Hematopoietic multipotent progenitor cell (in vitro differentiated cells): ENCODE measurements at regions not wholly inside any gene's neighbourhood (a gene's known extent, or its start where the extent isn't known, plus 50 kb on each side); places are given as distances from the start of the nearest gene placed in this dataset.

Experiments used
- DNase-seq, 3 donors: peaks; one replicate each; pipeline ENCODE4 v3.0.0-alpha.2; 2011 to 2015; ENCODE audit warnings: low read depth in 2 of 3, low spot score in 2 of 3

DNA sequence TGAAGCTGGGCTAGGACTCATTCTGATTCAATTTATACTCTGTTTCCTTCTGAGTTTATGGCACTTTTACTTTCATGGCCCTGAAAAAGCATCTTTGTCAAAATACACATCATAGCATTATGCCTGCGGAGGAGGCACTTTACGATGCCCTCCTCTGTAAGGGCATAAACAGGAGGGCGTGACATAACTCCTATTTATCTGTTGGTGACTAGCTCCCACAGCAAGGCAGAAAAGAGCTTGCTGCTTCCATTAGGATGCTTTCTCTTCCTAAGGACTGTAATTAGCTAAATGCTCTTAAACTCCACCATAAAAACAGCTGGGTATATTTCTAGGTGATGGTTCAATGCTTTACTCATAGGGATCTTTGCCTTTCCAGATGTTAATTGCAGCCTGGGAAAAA lies 315.2 kb upstream of the GHITM start:
- no peak for DNase-seq

DNA sequence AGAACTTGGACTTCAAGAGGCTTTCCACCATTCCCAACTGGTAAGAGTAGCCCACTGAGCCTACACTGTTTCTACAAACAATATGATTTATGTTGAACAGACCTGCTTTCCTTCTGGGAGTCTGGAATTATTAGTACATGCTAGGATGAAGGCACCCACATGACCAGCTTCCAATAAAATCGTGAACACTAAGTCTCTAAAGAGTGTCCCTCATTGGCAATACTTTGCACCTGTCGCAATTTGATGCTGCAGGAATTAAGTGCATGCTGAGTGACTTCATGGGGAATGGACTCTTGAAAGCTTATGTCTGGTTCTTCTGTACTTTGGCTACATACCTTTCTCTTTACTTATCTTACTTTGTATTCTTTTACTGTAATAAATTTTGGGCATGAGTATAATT lies 305.2 kb upstream of the GHITM start:
- DNase-seq, result no peak

DNA sequence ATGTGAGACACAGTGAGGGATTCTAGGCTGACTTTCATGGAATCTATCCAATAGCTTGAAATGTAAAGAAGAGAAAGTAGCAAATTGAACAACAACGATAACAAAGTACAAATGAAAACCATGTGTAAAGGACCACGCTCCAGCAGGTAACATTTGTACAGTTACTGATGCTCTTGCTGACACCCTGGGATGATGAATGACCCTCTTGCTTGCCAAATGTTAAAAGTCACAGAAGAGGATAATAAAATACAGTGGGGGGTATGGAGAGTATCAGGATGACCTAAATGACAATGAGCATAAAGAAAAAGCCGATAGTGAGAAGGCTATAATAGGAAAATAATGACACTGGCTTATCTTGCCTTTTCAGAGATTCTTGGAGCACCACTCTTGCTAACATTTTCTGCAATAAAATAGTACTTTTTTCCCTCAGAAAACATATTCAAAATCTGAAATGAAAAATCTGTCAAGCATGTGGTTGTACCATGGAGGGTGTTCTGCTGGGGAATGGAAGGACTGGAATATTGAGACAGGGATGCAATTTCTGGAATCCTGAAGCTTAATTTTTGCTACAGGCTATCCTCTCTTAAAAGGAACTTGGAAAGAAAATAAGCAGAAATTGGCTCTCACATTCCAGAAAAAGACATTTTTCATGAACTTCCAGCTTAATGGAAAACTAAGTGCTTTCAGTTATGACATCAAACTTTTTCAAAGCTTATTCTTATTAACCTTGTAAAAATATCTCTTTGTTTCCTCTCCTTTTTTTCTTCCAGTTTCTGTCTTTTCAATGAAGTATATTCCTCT lies 303.2 kb upstream of the GHITM start:
- DNase-seq, result no peak

DNA sequence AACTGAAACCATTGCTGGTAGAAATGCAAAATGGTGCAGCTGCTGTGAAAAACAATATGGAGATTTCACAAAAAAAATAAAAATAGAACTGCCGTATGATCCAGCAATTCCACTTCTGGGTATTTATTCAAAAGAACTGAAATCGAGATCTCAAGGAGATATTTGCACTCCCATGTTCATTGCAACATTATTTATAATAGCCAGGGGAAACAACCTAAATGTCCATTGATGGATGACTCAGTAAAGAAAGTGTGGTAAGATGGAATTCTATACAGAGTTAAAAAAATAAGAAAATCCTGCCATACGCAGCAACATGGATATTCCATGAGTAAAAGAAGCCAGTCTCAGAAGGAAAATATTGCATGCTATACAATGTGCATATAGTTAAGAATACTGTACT lies 290.6 kb upstream of the GHITM start:
- DNase-seq, result no peak

DNA sequence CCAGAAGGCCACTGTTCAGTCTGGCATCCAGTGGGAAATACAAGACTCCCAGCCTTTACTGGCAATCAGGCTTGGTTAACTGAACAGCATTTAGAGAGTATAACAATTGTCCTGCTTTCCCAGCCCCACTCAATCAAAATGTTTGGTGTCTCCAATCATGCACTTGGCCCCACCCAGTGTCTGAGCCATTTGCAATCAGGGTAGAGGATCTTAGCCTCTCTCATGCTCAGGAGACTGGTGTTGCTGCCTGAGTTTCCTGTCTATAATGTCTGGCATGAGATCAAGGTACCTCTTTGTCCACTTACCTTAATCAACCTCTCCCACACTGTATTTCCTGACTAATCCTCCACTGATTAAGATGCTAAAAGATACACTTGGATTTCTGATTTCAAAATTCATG lies 290.2 kb upstream of the GHITM start:
- no peak for DNase-seq

DNA sequence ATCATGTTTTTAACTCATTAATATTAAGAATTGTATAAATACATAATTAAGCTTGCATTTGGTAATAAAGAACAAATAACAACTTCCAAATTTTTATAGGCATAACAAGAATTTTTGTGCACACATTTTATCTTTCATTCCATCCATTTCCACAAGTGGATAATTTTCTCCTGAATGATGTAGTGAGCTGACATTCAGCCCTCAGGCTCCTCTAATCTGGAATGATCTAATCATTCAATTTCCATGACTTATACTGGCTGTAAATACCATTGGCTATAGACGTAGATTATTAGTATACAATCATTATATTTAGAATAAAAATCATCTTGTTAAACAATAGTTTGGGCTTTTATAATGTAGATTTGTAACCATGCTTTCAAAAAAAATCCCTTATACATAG lies 287.2 kb upstream of the GHITM start:
- DNase-seq, result no peak

DNA sequence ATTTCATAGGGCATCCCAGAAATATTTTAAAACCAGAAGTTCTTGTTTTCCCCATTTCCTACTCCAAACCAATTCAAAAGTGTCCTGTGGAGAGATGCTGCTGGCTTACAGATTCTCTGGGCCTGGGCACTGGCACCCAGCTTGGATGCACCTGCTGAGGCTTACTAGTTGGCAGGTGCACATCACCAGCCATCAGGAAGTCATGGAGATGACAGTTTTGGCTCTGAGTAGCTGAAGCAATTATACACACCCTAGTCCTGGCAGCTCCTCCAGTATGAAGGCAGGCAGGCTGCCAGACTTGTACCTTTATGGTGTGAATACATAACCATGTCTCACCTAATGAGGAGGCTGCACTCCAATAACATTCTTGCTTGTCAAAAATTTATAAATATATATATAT lies 276.6 kb upstream of the GHITM start:
- no peak for DNase-seq

DNA sequence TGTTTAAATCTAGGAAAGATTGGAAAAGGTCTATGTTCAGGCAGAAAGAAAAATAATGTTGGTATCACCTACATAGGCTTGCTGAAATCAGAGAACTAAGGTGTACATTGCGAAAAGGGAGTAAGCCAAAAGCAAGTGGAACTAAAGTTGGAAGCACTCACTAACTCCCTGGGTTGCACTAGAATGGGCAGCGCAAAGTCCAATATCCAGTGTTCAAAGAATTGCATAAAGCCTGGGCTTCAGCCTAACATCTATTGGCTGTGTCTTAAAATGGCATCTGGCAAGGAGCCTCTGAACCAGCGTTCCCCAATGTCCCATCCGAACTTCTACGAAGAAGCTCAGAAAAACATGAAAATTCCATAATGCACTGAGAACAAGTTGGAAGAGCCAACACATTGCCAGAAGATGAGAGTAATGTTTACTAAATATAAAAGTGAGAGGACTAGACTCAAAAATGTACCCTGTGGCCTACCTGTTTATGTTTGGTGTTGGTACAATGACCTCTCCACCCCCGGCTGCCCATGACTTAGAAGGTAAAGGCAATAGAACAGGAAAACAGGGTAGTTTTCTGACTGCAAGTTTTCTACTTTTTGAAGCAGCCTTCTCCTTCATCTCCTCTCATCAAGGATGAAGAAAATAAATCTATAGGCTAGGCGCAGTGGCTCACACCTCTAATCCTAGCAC lies 275.9 kb upstream of the GHITM start:
- no peak for DNase-seq

DNA sequence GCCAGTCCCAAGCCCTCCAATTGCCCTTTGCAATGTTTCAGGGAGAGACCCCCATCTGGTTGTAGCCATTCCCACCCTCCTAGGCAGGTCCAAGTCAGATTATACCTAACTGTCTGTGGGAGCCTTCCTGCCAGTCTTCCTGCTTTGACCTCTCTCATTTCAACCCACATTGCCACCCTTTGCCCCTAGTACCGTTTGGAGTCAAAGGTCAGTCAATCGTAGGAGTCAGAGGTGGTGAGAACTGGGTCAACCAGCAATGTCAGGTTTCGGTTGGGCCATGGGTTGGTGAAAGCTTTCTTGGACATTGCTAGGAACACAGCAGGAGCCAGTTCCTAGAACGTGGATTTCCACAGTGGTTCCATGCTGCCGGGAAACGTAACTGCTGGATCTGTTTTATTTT lies 269.4 kb upstream of the GHITM start:
- DNase-seq, result no peak

DNA sequence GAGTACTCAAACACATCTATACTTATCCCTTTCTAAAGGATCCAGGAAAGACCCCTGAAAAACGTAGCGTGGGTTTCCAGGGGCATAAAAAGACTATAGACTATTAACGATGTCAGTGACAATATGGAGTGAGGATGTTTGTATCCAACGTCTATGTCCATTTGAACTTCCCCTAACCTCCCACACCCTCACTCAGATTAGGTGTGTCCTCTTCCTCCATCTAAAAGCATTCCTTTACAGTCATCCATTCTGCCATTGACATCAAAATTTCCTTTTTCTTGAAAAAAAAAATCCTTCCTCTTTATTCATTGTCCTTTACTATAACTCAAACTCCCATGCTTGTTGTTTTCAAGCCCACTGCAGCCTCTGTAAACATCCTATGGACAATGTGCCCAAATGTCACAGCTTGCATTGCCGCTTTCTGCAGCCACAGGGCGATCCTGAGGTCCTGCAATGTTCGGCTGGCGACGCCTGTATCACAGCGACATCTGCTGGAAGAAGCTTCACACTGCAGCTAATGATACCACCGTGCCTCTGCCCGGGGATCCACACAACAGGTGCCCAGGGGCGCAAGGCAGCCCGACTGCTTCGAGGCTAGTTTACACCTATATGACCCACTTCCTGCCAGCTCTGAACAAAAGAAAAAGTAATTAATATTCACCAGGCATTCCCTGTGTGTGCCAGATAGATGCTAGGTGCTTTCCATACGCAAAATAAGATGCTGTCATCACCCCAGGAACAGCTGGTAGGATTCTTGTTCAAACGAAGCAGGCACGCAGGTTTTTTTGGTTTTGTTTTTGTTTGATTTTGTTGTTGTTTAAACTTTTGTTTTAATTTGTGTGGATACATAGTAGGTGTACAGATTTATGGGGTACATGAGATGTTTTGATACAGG lies 267.9 kb upstream of the GHITM start:
- DNase-seq, result peak; percentile 4 to 73 (median 31)

DNA sequence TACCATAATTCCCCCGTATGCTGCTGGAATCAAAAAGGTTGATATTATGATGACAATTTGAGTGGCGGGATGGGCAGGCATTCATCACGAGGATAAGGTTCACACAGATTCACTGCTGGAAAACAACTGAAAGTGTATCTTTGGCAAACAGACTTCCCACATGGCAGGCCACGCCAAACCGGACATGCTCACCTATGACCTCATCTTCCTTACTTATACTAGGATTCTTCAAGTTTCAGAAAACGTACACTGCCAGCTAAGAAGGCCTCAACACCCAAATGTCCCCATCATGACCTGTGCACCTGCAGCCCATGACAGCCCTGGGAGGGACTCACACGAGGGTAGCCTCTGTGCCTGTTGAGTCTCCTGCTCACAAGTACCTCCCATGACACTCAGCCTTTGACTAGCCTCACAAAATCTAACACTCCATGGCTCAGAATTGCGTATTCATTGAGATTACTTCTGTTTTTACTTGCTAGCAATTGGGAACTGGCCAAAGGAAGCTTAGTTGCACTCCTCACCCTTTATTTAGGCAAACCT lies 259.0 kb upstream of the GHITM start:
- no peak for DNase-seq

DNA sequence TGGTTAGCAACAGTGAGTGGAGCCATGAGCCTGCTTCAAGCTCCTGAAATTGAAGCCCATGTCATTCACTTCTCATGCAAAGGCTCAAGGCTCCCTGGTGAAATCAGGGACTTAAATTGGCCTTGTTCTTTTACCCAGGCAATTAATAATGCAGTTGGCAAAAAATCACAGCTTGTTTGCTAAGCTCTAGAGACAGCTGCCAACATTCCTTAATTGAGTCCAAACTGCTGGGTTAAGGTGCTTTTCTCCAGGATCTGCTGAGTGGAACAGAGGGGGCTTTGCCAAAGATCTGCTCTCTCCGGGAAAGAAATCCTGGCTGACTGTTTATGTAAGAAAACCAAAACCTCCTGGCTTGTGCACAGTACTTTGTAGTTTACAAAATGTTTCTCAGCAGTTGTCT lies 257.6 kb upstream of the GHITM start:
- DNase-seq, result no peak

DNA sequence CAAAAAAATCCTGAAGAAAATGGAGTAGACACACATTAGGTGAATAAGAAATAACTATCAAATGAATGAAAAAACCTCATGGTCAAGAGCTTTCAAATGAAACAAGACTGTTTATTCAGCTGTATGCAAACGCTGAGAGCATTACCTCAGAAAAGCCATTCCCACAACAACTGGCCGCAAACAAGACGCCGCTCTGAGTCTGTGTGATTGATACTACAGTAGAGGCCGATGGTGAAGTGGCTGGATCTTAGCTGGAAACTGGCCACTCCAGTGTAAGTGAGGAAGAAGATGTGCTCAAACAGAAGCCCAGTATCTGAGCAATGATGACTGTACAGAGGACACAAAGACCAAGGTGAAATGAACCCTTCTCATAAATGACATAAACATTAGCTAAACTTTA lies 252.4 kb upstream of the GHITM start:
- no peak for DNase-seq

DNA sequence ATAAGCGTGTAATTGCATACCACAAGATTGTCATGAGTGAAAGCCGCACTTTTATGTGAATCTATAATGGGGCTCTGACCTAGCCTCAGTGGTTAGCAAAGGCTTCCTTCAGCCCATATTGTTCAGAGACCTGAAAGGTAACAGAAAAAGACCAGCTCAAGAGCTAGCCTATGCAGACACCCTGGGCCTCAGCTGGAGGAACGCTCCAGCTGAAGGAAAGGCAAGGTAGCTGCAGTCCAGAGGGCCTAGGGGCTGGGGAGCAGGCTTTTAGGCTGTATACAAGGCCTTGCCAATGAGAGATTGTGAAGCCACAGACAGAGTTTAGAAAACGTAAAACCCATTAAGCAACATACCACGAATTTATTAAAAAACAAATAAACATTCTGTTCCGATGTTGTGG lies 246.6 kb upstream of the GHITM start:
- DNase-seq, result no peak

DNA sequence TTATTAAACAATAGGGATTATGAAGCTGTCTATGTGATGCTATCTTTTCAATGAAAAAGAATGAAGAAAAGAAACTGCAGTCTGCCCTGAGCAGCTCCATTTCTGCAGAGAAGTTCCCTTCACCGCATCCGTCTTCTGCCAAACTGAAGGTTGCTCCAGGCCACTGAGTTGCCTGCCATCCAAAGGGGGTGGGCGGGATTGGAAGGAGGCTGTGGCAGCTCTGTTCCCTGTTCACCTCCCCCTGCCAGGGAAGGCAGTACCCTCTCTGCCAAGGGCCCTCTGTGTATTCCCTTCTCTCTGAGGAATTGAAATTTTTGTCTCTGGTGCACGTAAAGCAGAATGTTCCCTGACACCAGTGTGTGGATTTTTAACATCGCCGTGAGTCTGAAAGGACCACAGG lies 243.1 kb upstream of the GHITM start:
- DNase-seq, result no peak

DNA sequence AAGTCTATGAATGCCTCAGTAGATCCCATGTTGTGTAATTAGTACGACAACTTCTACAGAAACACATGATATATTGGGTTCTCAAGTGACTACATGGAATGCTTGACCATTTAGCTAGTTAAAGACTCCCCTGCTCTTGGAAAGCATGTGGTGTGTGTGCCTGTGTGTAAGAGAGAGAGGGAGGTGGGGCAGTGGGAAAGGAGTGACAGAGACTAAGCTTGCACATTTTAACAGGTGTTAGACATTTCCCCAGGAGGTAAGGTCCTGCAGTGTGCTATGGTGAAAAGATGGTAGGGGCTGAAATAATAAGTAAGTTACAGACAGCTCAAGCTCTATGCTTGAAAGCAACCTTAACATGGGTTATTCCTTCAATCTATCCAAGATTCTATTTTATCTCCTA lies 241.7 kb upstream of the GHITM start:
- no peak for DNase-seq

DNA sequence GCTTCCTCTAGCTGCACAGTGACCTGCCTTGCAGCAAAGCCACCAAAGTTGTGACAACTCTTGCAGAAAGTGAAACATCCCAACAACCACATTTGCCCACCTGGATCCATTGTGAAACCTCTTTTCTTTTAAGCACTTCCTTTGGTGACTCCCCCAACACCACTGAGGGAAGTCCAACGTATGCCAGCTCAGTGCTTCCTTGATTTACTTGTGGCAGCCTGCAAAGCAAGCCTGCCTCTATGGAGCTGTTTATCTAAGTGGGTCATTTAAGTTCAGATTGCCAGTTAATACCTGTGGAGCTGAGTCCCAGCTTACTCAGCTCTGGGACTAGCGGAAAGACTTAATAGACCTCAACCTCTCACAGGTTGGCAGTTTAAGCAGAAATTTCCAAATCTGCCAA lies 230.8 kb upstream of the GHITM start:
- DNase-seq, result no peak

DNA sequence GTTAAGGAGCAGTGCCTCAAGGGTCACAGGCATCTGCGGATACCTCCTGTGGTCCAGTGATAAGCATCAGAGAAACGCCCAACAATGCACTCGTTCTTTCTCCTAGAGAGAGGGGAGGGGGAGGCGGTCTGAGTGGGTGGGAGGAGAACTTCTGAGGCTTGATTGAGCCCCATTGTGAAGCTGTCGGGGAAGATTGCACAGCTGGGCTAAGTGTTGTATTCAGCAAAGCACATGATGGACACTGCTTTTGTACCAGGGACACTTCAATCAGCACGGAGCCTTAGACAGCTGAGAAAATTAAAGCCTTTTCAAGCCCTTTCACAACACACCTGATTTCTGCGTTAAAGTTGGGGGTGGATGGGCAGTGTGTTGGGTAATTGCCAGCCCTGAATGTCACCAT lies 230.3 kb upstream of the GHITM start:
- no peak for DNase-seq

DNA sequence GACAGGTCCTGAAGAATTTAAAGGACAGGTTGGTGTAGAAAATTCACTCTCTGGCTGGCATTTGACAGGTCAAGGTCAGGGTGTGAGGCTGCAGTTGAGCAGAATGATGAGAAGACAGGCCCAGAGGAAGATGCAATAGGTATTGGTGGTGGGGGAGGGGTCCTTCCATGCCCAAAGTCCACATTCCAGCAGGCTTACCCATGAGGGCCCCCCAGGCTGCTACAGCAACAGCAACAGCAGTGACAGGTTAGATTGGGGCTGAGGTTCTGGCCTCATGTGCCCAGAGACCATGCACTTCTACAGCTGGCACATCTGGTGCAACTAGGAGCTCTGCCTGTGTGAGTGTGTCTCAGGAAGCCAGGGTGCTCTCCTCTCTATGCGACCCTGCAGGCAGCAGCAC lies 223.5 kb upstream of the GHITM start:
- no peak for DNase-seq

DNA sequence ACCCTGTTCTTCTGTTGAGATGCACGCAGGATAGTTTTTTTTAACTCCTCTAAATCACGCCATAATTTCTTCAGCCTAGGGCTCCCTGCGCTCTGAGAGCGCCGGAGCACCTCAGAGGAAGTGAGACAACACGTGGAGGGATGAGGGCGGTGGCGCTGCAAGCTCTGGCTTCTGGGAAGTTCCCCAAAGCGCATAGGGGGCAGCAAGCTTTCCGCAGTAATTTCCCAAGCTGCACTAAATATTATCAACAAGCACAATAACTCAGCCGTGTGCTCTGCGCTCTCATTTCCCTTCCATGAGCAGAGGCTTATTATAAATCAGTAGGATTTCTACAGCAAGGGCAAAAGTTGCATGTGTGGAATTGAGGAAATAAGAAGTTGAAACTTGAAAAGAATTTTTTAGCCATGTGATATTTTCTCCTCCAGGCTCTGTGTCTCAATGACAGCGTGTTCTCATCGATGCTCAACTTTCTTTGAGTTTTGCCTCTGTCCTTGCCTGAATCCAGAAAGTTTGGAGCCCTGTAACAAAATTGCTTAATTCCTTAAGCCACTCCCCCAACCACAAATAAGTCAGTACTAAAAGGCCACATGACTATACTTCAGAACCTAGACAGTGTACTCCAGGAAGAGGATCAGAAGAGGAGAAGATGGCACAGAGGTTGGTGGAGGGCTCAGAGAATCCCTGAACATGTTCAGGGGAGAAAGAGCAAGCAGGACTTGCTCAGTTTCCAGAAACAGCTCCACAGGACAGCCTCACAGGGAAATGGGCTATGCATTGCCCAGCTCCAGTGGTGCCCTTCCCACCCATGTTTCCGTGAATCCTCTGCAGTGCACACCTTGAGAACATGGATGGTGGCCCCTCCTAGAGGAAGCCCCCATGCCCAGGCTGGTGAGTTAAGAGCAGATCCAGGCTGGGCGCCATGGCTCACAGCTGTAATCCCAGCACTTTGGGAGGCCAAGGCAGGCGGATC lies 221.5 kb upstream of the GHITM start:
- DNase-seq, result peak in 1 of 3 donors; percentile 9
